ENCODE measurements at regions not wholly inside any gene's neighbourhood (a gene's known extent, or its start where the extent isn't known, plus 50 kb on each side); places are given as distances from the start of the nearest gene placed in this dataset.

DNA sequence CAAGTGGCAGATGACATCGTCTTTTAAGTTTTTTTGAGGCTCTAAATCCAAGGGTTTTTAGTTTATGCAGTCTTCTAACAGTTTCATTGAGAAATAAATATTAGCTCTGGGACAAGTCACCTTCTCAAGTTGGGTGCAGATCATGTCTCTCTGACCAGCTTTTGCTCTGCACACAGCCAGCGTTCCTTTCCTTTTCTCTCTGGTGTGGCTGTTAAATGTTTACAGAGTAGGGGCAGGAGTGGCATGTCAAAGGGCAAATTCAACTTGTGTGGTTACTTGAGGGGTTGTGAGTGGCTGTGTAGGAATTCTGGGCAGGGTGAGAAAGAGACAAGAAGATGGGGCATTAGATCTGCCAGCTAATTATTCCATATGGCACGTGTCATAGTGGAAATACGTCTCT, 187.5 kb upstream of the HMHB1 start:
- TF ChIP-seq POLR2A (IDR thresholded peaks at IDR 0.05): no peak
- TF ChIP-seq CTCF (IDR thresholded peaks at IDR 0.05): no peak
